IPS DF 19.7 (cell line): ENCODE measurements at regions not wholly inside any gene's neighbourhood (a gene's known extent, or its start where the extent isn't known, plus 50 kb on each side); places are given as distances from the start of the nearest gene placed in this dataset.
"Not testable (repeated sequence)": the region's sequence is repeated elsewhere in the genome, so short reads cannot be mapped to it uniquely, and the experiment has no call there.

ENCODE experiments used
- DNase-seq: peaks from one replicate; pipeline ENCODE4 v3.0.0-alpha.2; 2013; ENCODE audit warnings: low read depth, low spot score

- peak; percentile 20 for DNase-seq
Observed at GRCh38 chr20:30811885-30812671, 445.4 kb upstream of the DEFB115 start.

GRCh38 chr20:30812739-30813411, 444.6 kb upstream of the DEFB115 start:
- DNase-seq: no peak

GRCh38 chr20:30813412-30814311, 443.8 kb upstream of the DEFB115 start:
- DNase-seq: not testable (repeated sequence)

- DNase-seq: not testable (repeated sequence)
Observed at GRCh38 chr20:30814312-30814639, 443.2 kb upstream of the DEFB115 start.

GRCh38 chr20:30815027-30815576, 442.4 kb upstream of the DEFB115 start:
- not testable (repeated sequence) for DNase-seq

GRCh38 chr20:30815577-30816181, 441.8 kb upstream of the DEFB115 start:
- no peak for DNase-seq

GRCh38 chr20:30816182-30816645, 441.2 kb upstream of the DEFB115 start:
- DNase-seq: no peak

GRCh38 chr20:30821615-30822014, 435.8 kb upstream of the DEFB115 start:
- DNase-seq: not testable (repeated sequence)

GRCh38 chr20:30824666-30825065, 432.8 kb upstream of the DEFB115 start:
- not testable (repeated sequence) for DNase-seq

- not testable (repeated sequence) for DNase-seq
Observed at GRCh38 chr20:30845923-30846322, 411.5 kb upstream of the DEFB115 start.

GRCh38 chr20:30868271-30868670, 389.2 kb upstream of the DEFB115 start:
- not testable (repeated sequence) for DNase-seq

- DNase-seq: not testable (repeated sequence)
Observed at GRCh38 chr20:30871127-30871526, 386.3 kb upstream of the DEFB115 start.

- DNase-seq: not testable (repeated sequence)
Observed at GRCh38 chr20:30872252-30872651, 385.2 kb upstream of the DEFB115 start.

GRCh38 chr20:30875868-30876267, 381.6 kb upstream of the DEFB115 start:
- DNase-seq: not testable (repeated sequence)

GRCh38 chr20:30891400-30891799, 366.1 kb upstream of the DEFB115 start:
- DNase-seq: not testable (repeated sequence)

- DNase-seq: no peak
Observed at GRCh38 chr20:30892541-30893345, 364.7 kb upstream of the DEFB115 start.

GRCh38 chr20:30893346-30894314, 363.8 kb upstream of the DEFB115 start:
- not testable (repeated sequence) for DNase-seq

- not testable (repeated sequence) for DNase-seq
Observed at GRCh38 chr20:30894707-30895353, 362.6 kb upstream of the DEFB115 start.

- DNase-seq: not testable (repeated sequence)
Observed at GRCh38 chr20:30895354-30895711, 362.1 kb upstream of the DEFB115 start.
